NCI-H1417 treated with DMSO at 0.1 percent for 48 hours (cell line): ENCODE measurements at regions not wholly inside any gene's neighbourhood (a gene's known extent, or its start where the extent isn't known, plus 50 kb on each side); places are given as distances from the start of the nearest gene placed in this dataset.
"Not testable (repeated sequence)": the region's sequence is repeated elsewhere in the genome, so short reads cannot be mapped to it uniquely, and the experiment has no call there.

Experiments used
- DNase-seq: peaks from one replicate; lab custom pipeline; 2025; lab: John Stamatoyannopoulos, UW

DNA sequence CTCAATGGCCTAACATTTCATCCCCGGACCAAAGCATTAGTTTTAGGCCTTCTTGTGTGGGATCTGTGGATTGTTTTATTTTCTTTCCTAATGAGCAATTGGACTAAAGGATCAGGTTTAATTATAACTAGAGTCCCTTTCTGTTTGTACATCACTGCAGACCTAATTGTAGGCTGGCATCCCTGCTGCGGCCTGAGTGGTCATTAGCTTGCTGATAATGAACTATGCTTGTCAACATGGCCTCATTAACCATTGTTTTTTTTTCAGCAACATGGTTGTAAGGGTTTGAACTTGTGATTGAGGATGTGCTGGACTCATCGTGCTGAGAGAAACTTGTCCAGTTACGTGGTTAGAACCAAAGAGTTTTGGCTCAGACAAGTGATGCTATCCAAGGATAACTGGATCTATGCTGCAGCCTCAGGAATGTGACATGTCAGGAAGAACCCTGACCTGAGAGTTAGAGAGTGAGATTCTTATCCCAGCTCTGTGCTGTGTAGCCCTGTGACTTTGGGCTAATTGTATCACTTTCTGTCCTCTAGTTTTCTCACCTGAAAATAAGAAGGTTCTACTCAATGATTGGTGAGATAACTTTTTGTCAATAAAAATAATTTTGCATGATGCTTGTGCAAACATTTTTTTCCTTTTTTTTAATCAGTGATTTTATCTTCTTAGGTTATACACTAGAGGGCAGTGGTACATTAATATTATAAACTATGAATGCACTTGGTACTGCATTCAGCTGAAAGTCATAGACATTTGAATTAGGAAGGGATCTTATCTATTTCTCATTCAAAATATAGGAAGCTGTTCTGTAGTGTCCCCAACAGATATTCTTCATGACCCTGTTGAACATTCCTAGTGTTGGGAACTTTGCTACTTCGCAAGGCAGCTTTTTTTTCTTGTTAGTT lies 140.9 kb downstream of the RNF144B start:
- peak; percentile 23 for DNase-seq

- no peak for DNase-seq
Observed at GRCh38 chr6:18530201-18530600, 143.1 kb downstream of the RNF144B start.

- DNase-seq, result no peak
Observed at GRCh38 chr6:18532139-18532538, 145.0 kb downstream of the RNF144B start.

DNA sequence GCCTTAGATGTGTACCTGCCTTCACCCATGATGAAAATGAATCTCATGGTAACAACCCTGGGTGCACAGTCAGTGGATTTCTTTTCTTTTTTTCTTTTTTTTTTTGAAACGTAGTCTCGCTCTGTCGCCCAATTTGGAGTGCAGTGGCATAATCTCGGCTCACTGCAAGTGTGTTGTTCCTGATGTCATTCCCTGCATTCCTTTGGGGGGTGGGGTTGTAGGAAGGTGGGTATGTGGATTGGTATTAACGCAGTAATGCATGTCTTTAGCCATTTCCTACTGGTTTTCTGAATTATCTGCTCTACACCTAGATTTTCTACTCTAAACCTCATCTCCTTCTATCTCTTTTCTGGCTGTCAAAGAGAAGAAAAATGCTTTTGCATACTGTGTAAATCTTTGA lies 146.6 kb downstream of the RNF144B start:
- no peak for DNase-seq

DNA sequence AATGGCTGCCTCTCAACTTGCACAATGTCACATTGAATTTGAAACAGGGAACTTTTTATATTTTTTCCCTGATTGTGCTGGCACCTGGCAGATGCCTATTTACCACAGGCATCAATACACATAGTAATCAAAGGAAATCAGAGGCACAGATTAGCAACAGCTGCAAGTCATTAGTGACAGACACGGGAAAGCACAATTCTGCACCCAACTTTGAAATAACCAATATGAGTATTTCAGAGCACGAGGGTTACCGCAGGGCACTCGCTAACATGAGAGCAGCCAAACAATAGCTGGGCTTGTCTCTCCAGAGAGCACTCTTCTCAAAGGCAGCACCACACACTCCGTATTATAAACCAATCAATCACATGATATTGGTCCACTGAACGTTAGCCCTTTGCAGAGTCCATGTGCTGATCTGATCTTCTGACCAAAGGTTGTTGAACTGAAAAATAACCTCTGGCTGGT lies 149.5 kb downstream of the RNF144B start:
- DNase-seq, result peak; percentile 33

DNA sequence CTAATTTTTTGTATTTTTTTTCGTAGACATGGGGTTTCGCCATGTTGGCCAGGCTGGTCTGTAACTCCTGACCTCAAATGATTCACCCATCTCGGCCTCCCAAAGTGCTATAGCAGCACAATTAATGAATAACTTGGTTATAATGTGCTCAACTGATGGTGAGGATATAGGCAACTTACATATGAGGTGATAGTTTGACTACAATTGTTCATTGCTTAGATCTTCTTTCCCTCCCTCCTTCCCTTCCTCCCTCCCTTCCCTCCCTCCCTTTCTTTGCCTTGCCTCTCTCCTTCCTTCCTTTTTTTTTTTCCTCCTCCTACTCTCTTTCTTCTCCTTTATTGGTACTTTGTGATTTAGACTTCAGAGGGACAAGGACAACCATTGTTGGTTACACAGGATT lies 151.2 kb downstream of the RNF144B start:
- no peak for DNase-seq

DNA sequence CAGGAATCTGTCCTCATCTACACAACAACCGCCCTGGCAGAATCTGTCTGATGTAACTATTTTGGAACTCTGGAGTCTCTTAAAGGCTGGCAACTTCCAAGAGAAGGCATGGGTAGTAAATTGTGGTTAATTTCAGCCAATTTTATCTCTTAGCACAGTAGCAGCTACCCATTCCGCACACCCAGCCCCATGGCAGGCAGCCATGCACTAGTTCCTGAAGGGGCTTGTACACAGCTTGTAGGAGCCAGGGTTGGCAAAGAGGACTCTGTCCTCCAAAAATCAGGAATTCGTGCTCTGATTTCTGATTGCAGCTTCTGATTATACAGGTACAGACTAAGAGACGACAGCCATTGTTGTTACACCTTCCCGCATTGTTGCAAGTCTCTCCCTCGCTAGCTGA lies 155.9 kb downstream of the RNF144B start:
- no peak for DNase-seq

DNA sequence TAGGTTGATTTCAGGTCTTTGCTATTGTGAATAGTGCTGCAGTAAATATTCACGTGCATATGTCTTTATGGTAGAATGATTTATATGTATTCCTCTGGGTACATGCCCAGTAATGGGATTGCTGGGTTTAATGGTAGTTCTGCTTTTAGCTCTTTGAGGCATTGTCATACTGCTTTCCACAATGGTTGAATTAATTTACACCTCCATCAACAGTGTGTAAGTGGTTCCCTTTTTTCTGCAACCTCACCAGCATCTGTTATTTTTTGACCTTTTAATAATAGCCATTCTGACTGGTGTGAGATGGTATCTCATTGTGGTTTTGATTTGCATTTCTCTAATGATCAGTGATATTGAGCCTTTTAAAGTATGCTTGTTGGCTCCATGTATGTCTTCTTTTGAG lies 158.0 kb downstream of the RNF144B start:
- DNase-seq, result not testable (repeated sequence)

GRCh38 chr6:18545726-18546125 lies 158.6 kb downstream of the RNF144B start:
- no peak for DNase-seq

- no peak for DNase-seq
Observed at GRCh38 chr6:18550119-18550518, 163.0 kb downstream of the RNF144B start.

- no peak for DNase-seq
Observed at GRCh38 chr6:18551228-18551627, 164.1 kb downstream of the RNF144B start.

- no peak for DNase-seq
Observed at GRCh38 chr6:18555750-18556149, 168.6 kb downstream of the RNF144B start.

DNA sequence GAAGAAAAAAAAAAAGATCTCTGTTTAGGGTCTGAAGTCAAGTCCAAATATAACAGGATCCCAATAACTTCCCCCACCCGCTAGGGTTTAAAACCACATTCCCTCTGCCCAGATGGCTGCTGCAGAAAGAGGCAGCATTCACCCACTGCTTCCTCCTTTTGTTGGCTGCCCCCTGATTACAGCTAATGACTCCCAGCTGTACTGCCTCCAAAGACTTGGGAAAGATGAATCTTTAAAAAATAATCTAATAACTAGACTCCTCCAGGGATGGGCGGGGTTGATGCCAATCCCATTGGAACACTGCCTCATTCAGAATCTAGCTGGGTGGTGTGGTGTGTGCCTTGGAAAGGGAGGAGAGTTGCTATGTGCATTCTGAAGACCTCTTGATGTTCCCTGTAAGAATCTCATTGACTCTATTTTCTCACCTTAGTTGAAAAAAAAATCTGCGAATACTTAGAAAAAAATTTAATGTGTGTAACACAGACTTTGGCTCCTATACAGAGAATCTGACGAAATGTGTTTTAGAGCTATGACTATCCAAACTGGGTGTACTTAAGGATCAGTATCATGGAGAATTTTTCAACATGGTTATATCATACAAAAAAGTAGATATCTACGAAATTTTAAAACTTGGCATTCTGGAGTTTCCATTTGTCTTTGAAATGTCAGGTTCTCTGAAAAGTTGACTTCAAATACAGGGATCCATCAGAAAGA lies 174.0 kb downstream of the RNF144B start:
- DNase-seq, result no peak

- DNase-seq, result no peak
Observed at GRCh38 chr6:18562726-18563125, 175.6 kb downstream of the RNF144B start.

GRCh38 chr6:18564775-18565174 lies 177.6 kb downstream of the RNF144B start:
- no peak for DNase-seq

- no peak for DNase-seq
Observed at GRCh38 chr6:18565231-18565630, 178.1 kb downstream of the RNF144B start.

DNA sequence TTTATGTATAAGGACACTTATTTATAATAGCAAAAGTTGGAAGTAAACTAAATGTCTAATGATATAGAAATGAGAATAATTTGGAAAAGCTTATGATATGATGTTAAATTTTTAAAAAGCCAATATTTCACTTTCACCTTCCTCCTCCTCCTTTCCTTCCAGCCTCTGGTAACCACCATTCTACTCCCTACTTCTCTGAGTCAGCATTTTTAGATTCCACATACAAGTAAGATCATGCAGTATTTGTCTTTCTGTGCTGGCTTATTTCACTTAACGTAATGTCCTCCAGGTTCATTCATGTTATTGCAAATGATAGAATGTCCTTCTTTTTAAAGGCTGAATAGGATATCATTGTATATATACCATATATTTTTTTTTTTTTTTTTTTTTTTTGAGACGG lies 180.2 kb downstream of the RNF144B start:
- no peak for DNase-seq

DNA sequence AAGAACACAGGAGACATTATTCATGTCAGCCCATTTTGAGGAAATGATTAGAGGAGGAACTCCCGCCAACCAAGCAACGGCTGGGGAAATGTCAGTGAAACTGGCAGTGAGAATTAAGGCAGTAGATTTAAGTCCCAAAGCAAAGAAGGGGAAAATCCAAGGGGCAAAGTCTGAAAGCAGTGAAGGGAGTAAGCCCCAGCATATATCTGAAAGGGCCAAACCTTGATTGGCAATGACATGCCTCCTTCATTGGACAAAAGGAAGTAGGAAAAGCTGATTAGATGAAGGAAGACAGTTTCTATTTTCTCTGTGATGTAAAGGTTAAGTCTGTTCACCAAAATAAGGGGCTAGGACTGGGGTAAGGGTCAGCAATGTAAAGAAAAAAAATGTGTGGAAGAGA lies 190.3 kb downstream of the RNF144B start:
- no peak for DNase-seq

DNA sequence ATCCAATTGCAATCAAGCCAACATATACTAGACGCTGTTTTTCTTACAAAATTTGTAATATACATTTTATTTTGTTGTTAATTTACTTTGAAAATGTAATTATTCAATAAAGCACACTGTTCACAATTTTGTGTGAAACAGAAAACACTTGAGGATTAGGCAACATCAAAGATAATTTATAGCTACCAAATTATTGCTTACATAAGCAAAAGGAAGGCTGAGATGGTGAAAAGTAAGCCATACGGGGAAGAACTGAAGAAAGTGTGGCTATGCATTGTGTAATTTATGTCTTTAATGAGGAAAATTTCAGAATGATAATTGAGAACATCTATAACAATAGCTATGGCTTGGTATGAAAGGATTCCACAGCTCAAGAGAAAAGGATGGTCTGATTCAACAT lies 192.0 kb downstream of the RNF144B start:
- no peak for DNase-seq

- no peak for DNase-seq
Observed at GRCh38 chr6:18579869-18580268, 192.7 kb downstream of the RNF144B start.

DNA sequence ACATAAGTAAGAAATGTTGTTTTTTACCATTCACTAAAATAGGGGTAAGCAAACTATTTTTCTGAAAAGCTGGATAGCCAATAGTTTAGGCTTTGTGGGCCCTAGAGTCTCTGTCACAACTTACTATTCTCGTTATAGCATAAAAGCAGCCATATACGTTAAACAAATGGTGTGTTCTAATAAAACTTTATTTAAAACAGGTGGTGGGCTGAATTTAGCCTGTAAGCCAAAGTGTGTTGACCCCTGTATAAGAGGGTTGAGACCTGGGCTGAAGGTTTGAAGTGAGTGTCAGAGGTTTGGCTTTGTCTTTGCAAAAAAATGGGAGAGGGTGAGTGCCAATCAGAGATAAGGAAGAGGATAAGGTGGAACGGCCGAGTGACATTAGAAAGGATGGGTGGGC lies 197.2 kb downstream of the RNF144B start:
- no peak for DNase-seq

- no peak for DNase-seq
Observed at GRCh38 chr6:18585032-18585573, 198.0 kb downstream of the RNF144B start.

GRCh38 chr6:18586133-18586532 lies 199.0 kb downstream of the RNF144B start:
- no peak for DNase-seq
